ENCODE measurements at regions not wholly inside any gene's neighbourhood (a gene's known extent, or its start where the extent isn't known, plus 50 kb on each side); places are given as distances from the start of the nearest gene placed in this dataset.

DNA sequence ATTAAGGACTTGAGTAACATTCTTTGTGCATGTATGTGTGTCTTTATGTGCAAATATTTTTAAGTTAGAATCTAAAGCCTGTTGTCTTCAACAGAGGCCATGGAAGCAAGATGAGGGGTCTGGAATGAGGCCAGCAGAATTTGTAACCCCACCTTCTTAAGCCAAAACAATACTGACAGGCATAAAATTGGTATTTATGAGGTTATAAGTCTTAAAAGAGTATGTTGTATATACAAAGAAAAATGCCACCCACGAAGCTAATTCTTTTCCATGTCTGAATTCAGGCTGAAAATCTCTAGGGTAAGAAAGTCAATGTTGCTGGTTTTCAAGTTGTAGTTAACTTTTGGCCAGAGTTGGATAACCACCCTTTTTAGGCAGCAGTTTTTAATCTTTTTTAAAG lies 86.2 kb upstream of the TMTC1 start:
- TF ChIP-seq CTCF (IDR thresholded peaks at IDR 0.05) (no peak), EP300 (IDR thresholded peaks at IDR 0.05) (no peak), POLR2A (IDR thresholded peaks at IDR 0.05) (no peak)

Data from suprapubic skin (tissue), 3 donors.